Activated CD4-positive, alpha-beta T cell treated with anti-CD3 and anti-CD28 coated beads, Interleukin-2, amount 10 ng/mL, durations not matched to agents 24 days and 14 days (primary cell): ENCODE measurements at regions not wholly inside any gene's neighbourhood (a gene's known extent, or its start where the extent isn't known, plus 50 kb on each side); places are given as distances from the start of the nearest gene placed in this dataset.

Experiments used
- DNase-seq: peaks from one replicate; pipeline ENCODE4 v3.0.0; 2022
- H3K27ac Mint-ChIP-seq: one replicate; pipeline ENCODE4 v1.8.0; 2022; ENCODE audit warnings: mild to moderate bottlenecking, mixed read lengths
- H3K27me3 Mint-ChIP-seq: one replicate; pipeline ENCODE4 v1.8.0; 2022; ENCODE audit warnings: mixed read lengths
- H3K36me3 Mint-ChIP-seq: one replicate; pipeline ENCODE4 v1.8.0; 2022; ENCODE audit warnings: low read depth, mild to moderate bottlenecking, mixed read lengths
- H3K4me1 Mint-ChIP-seq: one replicate; pipeline ENCODE4 v1.8.0; 2021; ENCODE audit warnings: mixed read lengths
- H3K4me3 Mint-ChIP-seq: one replicate; pipeline ENCODE4 v1.8.0; 2022; ENCODE audit warnings: mild to moderate bottlenecking, moderate library complexity, mixed read lengths
- H3K9me3 Mint-ChIP-seq: one replicate; pipeline ENCODE4 v1.8.0; 2021; ENCODE audit warnings: mixed read lengths
- intact Hi-C: fragments of 100-400 bp; cut with micrococcal nuclease; formaldehyde crosslinking; loops from one replicate; pipeline ENCODE4 v1.15.1; 2023

GRCh38 chr11:21814169-21814568, 378.7 kb upstream of the ANO5 start:
- no peaks in the 10 kb centered on the region for H3K36me3 Mint-ChIP-seq
- H3K27me3 Mint-ChIP-seq = no peaks in the 10 kb centered on the region
- no peak overlapping the region for H3K27ac Mint-ChIP-seq
- H3K4me1 Mint-ChIP-seq = no peaks in the 10 kb centered on the region
- DNase-seq = no peak
- intact Hi-C loops = no loop called here
- no peaks in the 10 kb centered on the region for H3K9me3 Mint-ChIP-seq
- no peak overlapping the region for H3K4me3 Mint-ChIP-seq

DNA sequence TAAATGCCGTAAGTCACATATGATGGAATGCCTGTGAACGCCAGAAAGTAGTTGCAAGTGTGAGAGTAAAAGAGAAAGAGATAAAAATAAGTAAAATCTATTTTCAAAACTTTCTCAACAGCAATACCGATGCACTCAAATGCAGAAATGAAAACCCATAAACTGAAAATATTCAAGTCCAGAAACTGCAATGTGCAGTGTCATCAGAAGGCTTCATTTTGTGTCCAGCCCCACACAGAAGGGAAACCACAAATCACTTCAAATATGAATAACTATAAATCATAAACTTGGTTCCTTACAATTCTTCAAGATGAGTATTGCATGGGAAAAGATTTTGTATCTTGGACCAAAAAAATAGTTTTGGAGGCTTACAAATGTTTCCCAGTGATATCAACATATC, 375.2 kb upstream of the ANO5 start:
- no peak overlapping the region for H3K27ac Mint-ChIP-seq
- H3K36me3 Mint-ChIP-seq = no peaks in the 10 kb centered on the region
- H3K9me3 Mint-ChIP-seq = no peaks in the 10 kb centered on the region
- no peaks in the 10 kb centered on the region for H3K4me1 Mint-ChIP-seq
- no peak for DNase-seq
- intact Hi-C loops = no loop called here
- no peak overlapping the region for H3K4me3 Mint-ChIP-seq
- no peaks in the 10 kb centered on the region for H3K27me3 Mint-ChIP-seq

DNA sequence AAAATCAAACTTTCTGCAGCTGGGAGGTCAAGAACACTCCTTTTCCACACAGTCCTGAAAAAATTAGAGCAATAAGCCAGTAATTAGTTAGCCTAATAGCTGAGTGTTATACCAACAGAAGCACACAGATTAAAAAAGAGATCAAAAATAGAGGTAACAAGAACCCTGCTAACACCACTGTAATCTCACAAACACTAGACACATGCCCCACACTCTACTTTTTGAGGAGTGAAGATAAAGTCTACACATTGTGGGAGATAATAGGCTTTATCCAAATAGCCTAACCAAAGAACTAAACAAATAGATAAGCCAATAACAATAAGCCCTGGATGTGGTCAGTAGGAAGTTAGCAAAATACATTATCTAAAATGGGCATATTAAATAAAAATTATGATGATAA, 372.7 kb upstream of the ANO5 start:
- Mint-ChIP-seq H3K27me3 (no peaks in the 10 kb centered on the region), H3K9me3 (no peaks in the 10 kb centered on the region), H3K4me1 (no peaks in the 10 kb centered on the region), H3K36me3 (no peaks in the 10 kb centered on the region), H3K4me3 (no peak overlapping the region), H3K27ac (no peak overlapping the region)
- intact Hi-C loops = no loop called here
- no peak for DNase-seq

- no peaks in the 10 kb centered on the region for H3K4me1 Mint-ChIP-seq
- H3K4me3 Mint-ChIP-seq = no peak overlapping the region
- no peaks in the 10 kb centered on the region for H3K27me3 Mint-ChIP-seq
- intact Hi-C loops = no loop called here
- H3K9me3 Mint-ChIP-seq = no peaks in the 10 kb centered on the region
- H3K27ac Mint-ChIP-seq = no peak overlapping the region
- no peaks in the 10 kb centered on the region for H3K36me3 Mint-ChIP-seq
- DNase-seq = no peak
These were observed 367.8 kb upstream of the ANO5 start for GRCh38 chr11:21825127-21825526.

- intact Hi-C loops = no loop called here
- no peak for DNase-seq
- Mint-ChIP-seq H3K27ac (no peak overlapping the region), H3K9me3 (peaks cover 4% of the 10 kb centered on the region), H3K27me3 (no peaks in the 10 kb centered on the region), H3K36me3 (no peaks in the 10 kb centered on the region), H3K4me1 (no peaks in the 10 kb centered on the region), H3K4me3 (no peak overlapping the region)
These were observed 354.5 kb upstream of the ANO5 start for GRCh38 chr11:21838427-21838826.

DNA sequence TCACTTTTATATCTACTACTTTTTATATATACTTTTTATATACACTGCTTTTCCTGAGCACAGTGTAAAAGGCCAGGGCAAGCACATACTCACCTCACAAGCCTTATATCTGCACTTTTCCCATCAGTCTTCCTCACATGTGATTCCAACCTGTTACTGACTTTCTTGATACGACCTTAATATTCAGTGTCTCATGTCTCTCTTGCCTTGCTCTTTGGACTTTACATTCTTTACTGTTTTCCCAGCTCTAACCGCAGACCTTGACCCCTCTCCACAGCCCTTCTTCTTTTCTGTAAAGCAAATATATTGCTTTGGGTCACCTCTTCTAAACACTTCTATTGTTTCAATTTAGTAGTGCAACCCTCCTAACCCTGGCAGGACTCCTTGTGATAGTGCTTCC, 353.1 kb upstream of the ANO5 start:
- intact Hi-C loops = no loop called here
- no peaks in the 10 kb centered on the region for H3K36me3 Mint-ChIP-seq
- H3K27ac Mint-ChIP-seq = no peak overlapping the region

GRCh38 chr11:21861314-21861713, 331.6 kb upstream of the ANO5 start:
- Mint-ChIP-seq H3K4me3 (no peak overlapping the region), H3K27ac (no peak overlapping the region), H3K36me3 (no peaks in the 10 kb centered on the region), H3K27me3 (no peaks in the 10 kb centered on the region), H3K9me3 (no peaks in the 10 kb centered on the region), H3K4me1 (no peaks in the 10 kb centered on the region)
- intact Hi-C loops = no loop called here
- DNase-seq = no peak

More for the DNA sequence above, 353.1 kb upstream of the ANO5 start:
- no peak overlapping the region for H3K4me3 Mint-ChIP-seq
- no peaks in the 10 kb centered on the region for H3K4me1 Mint-ChIP-seq
- DNase-seq = no peak
- H3K9me3 Mint-ChIP-seq = peaks cover 4% of the 10 kb centered on the region
- H3K27me3 Mint-ChIP-seq = no peaks in the 10 kb centered on the region

DNA sequence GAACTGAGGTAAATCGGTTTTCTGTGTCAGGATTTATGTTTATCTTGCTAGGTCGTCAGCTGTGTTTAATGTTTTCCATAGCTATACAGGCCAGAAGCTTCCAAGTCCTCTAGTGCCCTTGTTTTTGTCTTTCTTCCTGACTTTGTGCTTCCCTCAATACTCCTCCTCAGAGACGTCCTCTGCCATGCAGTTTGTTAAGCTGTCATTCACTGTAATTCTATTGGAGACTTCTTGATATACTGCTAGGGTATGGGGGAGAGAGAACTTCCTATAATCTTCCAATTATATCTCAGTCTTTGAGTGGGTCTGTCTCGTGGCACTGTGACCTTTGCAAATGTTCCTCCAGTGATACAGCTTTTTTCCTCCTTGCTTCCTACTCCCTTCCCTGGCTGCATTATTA, 327.3 kb upstream of the ANO5 start:
- H3K9me3 Mint-ChIP-seq = no peaks in the 10 kb centered on the region
- no peak for DNase-seq
- H3K36me3 Mint-ChIP-seq = no peaks in the 10 kb centered on the region
- intact Hi-C loops = no loop called here
- no peaks in the 10 kb centered on the region for H3K27me3 Mint-ChIP-seq
- no peak overlapping the region for H3K4me3 Mint-ChIP-seq
- H3K27ac Mint-ChIP-seq = no peak overlapping the region
- H3K4me1 Mint-ChIP-seq = no peaks in the 10 kb centered on the region

GRCh38 chr11:21866781-21867180, 326.1 kb upstream of the ANO5 start:
- H3K27me3 Mint-ChIP-seq = no peaks in the 10 kb centered on the region
- intact Hi-C loops = no loop called here

GRCh38 chr11:21877151-21877550, 315.7 kb upstream of the ANO5 start:
- no peak overlapping the region for H3K27ac Mint-ChIP-seq
- no peaks in the 10 kb centered on the region for H3K4me1 Mint-ChIP-seq
- H3K27me3 Mint-ChIP-seq = no peaks in the 10 kb centered on the region

More at GRCh38 chr11:21866781-21867180, 326.1 kb upstream of the ANO5 start:
- Mint-ChIP-seq H3K36me3 (no peaks in the 10 kb centered on the region), H3K9me3 (no peaks in the 10 kb centered on the region), H3K4me3 (no peak overlapping the region), H3K27ac (no peak overlapping the region), H3K4me1 (no peaks in the 10 kb centered on the region)
- no peak for DNase-seq

DNA sequence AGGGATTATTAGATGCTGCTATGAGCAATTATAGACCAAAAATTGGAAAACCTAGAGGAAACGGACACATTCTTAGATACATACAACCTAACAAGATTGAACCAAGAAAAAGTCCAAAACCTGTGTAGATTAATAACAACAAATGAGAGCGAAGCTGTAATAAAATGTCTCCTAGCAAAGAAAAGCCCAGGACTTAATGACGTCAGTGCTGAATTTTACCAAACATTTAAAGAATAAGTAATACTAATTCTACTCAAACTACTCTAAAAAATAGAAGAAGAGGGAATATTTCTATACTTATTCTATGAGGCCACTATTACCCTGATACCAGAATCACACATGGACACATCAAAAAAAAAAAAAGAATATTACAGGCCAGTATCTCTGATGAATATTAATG, 309.5 kb upstream of the ANO5 start:
- no peaks in the 10 kb centered on the region for H3K9me3 Mint-ChIP-seq
- H3K4me3 Mint-ChIP-seq = no peak overlapping the region
- no peak overlapping the region for H3K27ac Mint-ChIP-seq
- H3K27me3 Mint-ChIP-seq = no peaks in the 10 kb centered on the region
- H3K4me1 Mint-ChIP-seq = no peaks in the 10 kb centered on the region
- intact Hi-C loops = no loop called here
- peaks cover 1% of the 10 kb centered on the region for H3K36me3 Mint-ChIP-seq
- DNase-seq = no peak

More at GRCh38 chr11:21877151-21877550, 315.7 kb upstream of the ANO5 start:
- Mint-ChIP-seq H3K36me3 (peaks cover 1% of the 10 kb centered on the region), H3K4me3 (no peak overlapping the region), H3K9me3 (no peaks in the 10 kb centered on the region)
- intact Hi-C loops = no loop called here
- no peak for DNase-seq

GRCh38 chr11:21888814-21889213, 304.1 kb upstream of the ANO5 start:
- H3K9me3 Mint-ChIP-seq = no peaks in the 10 kb centered on the region
- H3K36me3 Mint-ChIP-seq = no peaks in the 10 kb centered on the region
- H3K27me3 Mint-ChIP-seq = no peaks in the 10 kb centered on the region
- intact Hi-C loops = no loop called here
- no peak overlapping the region for H3K4me3 Mint-ChIP-seq
- H3K4me1 Mint-ChIP-seq = no peaks in the 10 kb centered on the region
- H3K27ac Mint-ChIP-seq = no peak overlapping the region
- no peak for DNase-seq

- intact Hi-C loops = no loop called here
- Mint-ChIP-seq H3K4me3 (no peak overlapping the region), H3K27me3 (no peaks in the 10 kb centered on the region), H3K27ac (no peak overlapping the region), H3K4me1 (no peaks in the 10 kb centered on the region), H3K9me3 (no peaks in the 10 kb centered on the region), H3K36me3 (no peaks in the 10 kb centered on the region)
- no peak for DNase-seq
These were observed 299.9 kb upstream of the ANO5 start for GRCh38 chr11:21892736-21893564.

DNA sequence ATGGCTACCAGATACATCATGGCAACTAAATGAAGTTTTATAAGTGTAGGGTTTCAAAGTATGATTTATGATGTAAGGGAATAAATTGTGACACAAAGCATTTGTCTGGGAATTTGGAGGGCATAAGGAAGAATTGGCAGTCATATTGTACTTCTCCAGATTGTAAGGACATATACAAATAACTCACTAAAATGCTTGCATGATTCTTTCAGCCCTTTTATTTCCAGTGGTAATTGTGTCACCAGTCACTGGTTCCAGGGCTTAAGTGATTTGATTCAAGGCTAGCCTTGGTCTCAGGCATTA, 299.4 kb upstream of the ANO5 start:
- Mint-ChIP-seq H3K4me3 (no peak overlapping the region), H3K27me3 (no peaks in the 10 kb centered on the region), H3K27ac (no peak overlapping the region), H3K4me1 (no peaks in the 10 kb centered on the region), H3K9me3 (no peaks in the 10 kb centered on the region), H3K36me3 (no peaks in the 10 kb centered on the region)
- intact Hi-C loops = no loop called here
- no peak for DNase-seq

DNA sequence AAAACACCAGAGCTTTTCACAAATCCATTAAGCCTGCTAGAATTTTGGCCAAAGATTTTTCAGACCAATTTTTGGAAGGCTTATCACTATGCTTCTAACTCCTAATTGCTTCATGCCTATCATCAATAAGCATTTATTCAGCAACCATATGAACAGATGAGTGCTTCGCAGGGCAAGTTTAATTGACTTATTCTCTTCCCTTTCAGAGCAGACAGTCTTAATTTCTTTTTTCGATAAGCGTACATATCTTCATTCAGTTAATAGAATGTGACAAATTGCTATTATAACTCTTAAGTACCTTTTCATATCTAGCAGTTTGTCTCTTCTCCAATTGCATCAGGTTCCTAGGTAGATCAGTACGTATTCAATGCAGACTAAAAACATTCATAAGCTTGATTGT, 298.4 kb upstream of the ANO5 start:
- H3K27me3 Mint-ChIP-seq = no peaks in the 10 kb centered on the region
- no peaks in the 10 kb centered on the region for H3K9me3 Mint-ChIP-seq
- H3K27ac Mint-ChIP-seq = no peak overlapping the region
- no peak for DNase-seq
- H3K4me1 Mint-ChIP-seq = no peaks in the 10 kb centered on the region
- H3K4me3 Mint-ChIP-seq = no peak overlapping the region
- intact Hi-C loops = no loop called here
- no peaks in the 10 kb centered on the region for H3K36me3 Mint-ChIP-seq
